ENCODE measurements at regions not wholly inside any gene's neighbourhood (a gene's known extent, or its start where the extent isn't known, plus 50 kb on each side); places are given as distances from the start of the nearest gene placed in this dataset.

GRCh38 chr3:194197981-194198695 lies 62.2 kb downstream of the HES1 start:
- no peak for TF ChIP-seq CTCF (conservative IDR thresholded peaks at IDR 0.05)

GRCh38 chr3:194198938-194199337 lies 63.0 kb downstream of the HES1 start:
- H3K27ac ChIP-seq, result no peak overlapping the region

More at GRCh38 chr3:194197981-194198695, 62.2 kb downstream of the HES1 start:
- H3K27ac ChIP-seq, result no peak overlapping the region

DNA sequence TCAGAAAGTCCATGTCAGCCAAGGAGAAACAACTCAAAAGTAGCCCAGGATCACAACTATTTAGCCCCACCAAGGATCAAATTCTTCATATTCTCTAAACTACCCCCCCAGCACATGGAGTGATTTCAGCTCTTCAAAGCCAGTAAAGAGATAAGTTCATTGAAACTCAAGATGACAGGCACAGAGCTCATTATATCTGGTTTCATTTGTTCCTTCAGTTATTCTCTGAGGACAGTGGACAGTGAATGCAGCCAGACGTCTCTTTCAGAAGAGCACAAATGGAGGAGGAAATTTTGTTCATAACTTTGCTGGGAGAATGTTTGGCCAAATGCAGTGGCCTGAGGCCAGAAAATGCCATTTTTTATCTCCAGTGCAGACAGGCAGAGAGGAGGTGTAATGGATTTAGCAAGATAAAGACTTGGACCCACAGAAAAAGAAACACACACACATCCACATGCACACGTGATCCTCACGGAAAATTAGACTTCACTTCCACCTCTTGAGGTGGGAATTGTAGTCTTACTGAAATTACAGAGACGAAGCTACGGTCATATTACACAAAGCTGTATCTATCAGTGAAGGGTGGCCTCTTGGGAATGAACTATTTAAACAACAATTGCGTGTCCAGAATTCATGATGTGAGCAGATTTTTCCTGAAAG lies 64.6 kb downstream of the HES1 start:
- H3K27ac ChIP-seq, result no peak overlapping the region
- no peak for TF ChIP-seq CTCF (conservative IDR thresholded peaks at IDR 0.05)

More at GRCh38 chr3:194198938-194199337, 63.0 kb downstream of the HES1 start:
- TF ChIP-seq CTCF (conservative IDR thresholded peaks at IDR 0.05), result no peak

DNA sequence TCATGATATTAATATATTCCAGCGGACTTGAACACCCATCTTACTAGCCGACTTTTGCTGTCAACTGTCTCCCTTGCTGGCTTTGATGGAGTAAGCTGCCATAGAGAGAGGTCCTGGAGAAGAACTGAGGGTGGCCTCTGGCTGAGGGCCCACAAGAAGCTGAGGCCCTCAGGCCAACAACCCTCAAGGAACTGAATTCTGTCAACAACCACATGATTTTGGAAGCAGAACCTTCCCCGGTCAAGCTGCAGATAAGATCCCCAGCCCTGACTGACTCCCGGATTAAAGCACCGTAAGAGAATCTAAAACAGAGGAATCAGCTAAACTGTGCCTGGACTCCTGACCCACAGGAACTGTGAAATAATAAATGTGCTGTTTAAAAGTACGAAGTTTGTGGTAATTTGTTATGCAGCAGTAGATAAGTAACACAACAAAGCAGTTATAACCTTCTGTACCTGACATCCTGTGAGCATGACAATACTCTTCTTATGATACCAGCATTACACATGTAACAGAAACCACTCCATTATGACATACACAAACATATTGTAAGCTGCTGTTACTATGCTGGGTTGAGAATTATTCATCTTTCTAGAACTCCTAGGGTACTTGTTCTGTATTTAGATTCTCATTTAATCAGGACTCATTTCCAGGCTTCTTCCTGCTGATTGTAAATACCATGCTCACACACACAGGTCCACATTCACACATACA lies 66.2 kb downstream of the HES1 start:
- no peak overlapping the region for H3K27ac ChIP-seq
- no peak for TF ChIP-seq CTCF (conservative IDR thresholded peaks at IDR 0.05)

DNA sequence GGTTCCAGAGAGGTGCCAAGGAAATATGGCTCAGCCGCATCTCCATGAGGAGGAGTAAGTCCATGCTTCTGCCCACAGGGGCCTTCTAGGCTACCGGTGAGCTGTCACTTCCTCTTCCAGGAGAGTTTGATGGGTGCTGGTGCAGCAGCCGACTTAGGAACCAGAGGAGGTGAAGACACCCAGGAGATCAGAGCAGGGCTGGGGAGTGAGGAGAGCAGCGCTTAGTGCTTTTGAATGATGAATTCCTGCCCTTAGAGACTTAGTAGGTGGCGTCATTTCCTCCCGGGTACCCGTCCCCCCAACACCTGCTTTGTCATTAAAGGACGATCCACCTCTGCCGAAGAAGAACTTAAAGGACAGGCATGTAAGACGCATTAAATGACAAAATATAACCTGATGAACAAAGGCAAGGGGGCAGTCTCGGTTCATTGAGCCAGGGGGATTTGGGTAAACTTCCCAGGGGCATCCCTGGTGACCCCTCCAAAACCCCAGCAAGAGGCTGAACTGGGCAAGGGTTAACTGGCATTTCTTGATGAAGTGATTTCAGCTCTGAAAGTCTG lies 67.6 kb downstream of the HES1 start:
- TF ChIP-seq CTCF (conservative IDR thresholded peaks at IDR 0.05), result no peak
- H3K27ac ChIP-seq, result peak overlapping the region; percentile 67; the same call in 1 of the 2 replicates

DNA sequence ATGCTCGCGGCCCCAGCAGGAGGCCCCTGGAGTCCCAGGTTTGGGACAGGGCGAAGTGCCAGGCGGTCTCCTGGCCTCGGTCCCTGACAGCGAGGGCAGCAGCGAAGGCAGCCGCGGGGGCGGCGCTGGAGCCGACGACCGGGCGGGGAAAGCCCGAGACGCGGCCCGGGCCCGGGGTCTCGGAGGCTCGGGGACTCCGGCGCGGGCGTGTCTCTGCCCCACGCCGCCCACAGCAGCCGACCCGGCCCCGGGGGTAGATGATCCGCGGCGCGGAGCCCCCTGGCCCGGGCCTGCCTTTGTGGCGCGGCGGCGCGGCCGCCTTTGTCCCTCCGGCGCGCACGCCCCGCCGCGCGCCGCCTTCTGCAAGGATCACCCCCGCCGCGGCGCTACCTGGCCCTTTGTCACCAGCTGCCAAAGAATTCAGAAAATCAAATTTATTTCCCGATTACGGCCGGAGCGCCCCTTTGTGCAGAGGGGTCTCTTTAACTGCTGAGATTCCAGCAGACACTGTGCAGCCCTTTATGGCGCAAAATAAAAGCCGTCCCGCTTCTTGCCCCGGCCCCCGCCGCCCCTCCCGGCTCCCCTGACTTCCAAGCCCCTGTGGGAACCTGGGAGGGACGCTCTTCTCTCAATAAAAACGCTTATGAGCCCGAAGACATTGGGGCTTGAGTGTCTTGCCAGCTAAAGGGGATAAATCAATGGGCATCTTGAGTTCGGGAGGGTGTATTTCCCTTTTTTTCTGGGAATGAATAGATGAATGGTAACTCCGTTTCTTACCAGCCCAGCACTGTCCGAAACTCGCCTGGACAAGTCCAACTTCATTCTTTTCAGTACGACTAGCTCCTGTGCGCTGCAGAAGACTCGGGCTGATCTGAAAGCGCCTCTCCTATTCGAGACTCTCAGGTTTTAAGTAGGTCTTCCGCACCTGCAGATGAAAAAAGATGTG lies 68.4 kb downstream of the HES1 start:
- peak overlapping the region; percentile 67 for H3K27ac ChIP-seq

More for the DNA sequence above, 68.4 kb downstream of the HES1 start:
- peak; percentile 38 for TF ChIP-seq CTCF (conservative IDR thresholded peaks at IDR 0.05)

Measured in VCaP (cell line).